Bronchial epithelial cell (primary cell): ENCODE measurements at regions not wholly inside any gene's neighbourhood (a gene's known extent, or its start where the extent isn't known, plus 50 kb on each side); places are given as distances from the start of the nearest gene placed in this dataset.

Experiments used
- DNase-seq: peaks from one replicate; pipeline ENCODE4 v3.0.0-alpha.2; 2010; ENCODE audit warnings: low read depth
- FAIRE-seq: peaks from 2 replicates; lab custom pipeline; 2011; peaks lifted over from hg19 to GRCh38; lab: Jason Lieb, UNC
- H3K27me3 ChIP-seq: 2 replicates; pipeline ENCODE4 v1.5.1; 2011; ENCODE audit warnings: low read length; ENCODE audit not compliant: control insufficient read depth, insufficient read depth
- H3K36me3 ChIP-seq: 2 replicates; pipeline ENCODE4 v1.5.1; 2011; ENCODE audit warnings: low read length; ENCODE audit not compliant: control insufficient read depth, insufficient read depth
- H3K4me3 ChIP-seq: 2 replicates; pipeline ENCODE4 v1.5.1; 2011; ENCODE audit warnings: mild to moderate bottlenecking, low read depth, low read length, control low read depth
- CTCF ChIP-seq: IDR thresholded peaks from 2 replicates; pipeline ENCODE4 v1.5.1; 2011; ENCODE audit warnings: mild to moderate bottlenecking, moderate library complexity, low read length, control low read depth, inconsistent platforms; ENCODE audit not compliant: insufficient read depth, severe bottlenecking

- no peak for TF ChIP-seq CTCF
These were observed 1216.1 kb downstream of the FSTL5 start for GRCh38 chr4:160947653-160948052.

GRCh38 chr4:160956875-160957274 is 1206.9 kb downstream of the FSTL5 start:
- Histone ChIP-seq H3K27me3 (no peaks in the 10 kb centered on the region), H3K4me3 (no peak overlapping the region), H3K36me3 (no peaks in the 10 kb centered on the region)
- FAIRE-seq (no peak), DNase-seq (no peak)
- no peak for TF ChIP-seq CTCF

More at GRCh38 chr4:160947653-160948052, 1216.1 kb downstream of the FSTL5 start:
- H3K27me3 ChIP-seq = no peaks in the 10 kb centered on the region
- no peaks in the 10 kb centered on the region for H3K36me3 ChIP-seq
- no peak overlapping the region for H3K4me3 ChIP-seq
- FAIRE-seq (no peak), DNase-seq (no peak)

GRCh38 chr4:160969925-160970324 is 1193.9 kb downstream of the FSTL5 start:
- H3K4me3 ChIP-seq = no peak overlapping the region
- no peak for TF ChIP-seq CTCF
- DNase-seq (no peak), FAIRE-seq (no peak)
- no peaks in the 10 kb centered on the region for H3K27me3 ChIP-seq
- no peaks in the 10 kb centered on the region for H3K36me3 ChIP-seq

- DNase-seq (no peak), FAIRE-seq (no peak)
- Histone ChIP-seq H3K27me3 (no peaks in the 10 kb centered on the region), H3K36me3 (no peaks in the 10 kb centered on the region), H3K4me3 (no peak overlapping the region)
- no peak for TF ChIP-seq CTCF
These were observed 1183.7 kb downstream of the FSTL5 start for GRCh38 chr4:160980091-160980490.

DNA sequence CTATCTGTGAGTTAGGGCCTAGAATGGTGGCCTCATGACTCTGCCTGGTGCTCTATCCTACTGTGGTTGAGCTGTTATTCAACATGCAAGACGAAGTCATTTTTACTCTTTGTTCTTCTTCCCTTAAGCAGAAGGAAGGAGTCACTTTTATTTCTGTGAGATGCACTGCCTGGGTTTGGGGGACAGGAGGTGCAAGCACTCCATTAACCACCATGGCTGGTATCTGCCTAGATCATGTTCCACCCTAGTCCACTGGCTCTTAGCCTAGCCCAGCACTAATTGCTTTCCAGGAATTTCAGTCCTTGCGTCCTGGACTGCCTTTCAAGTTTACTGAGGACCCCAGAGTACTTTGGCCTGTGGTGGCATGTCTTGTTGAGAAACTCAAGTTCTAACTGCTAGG is 1182.7 kb downstream of the FSTL5 start:
- Histone ChIP-seq H3K4me3 (no peak overlapping the region), H3K27me3 (no peaks in the 10 kb centered on the region), H3K36me3 (no peaks in the 10 kb centered on the region)
- no peak for TF ChIP-seq CTCF
- DNase-seq (no peak), FAIRE-seq (no peak)

GRCh38 chr4:160983035-160983434 is 1180.8 kb downstream of the FSTL5 start:
- Histone ChIP-seq H3K27me3 (no peaks in the 10 kb centered on the region), H3K4me3 (no peak overlapping the region), H3K36me3 (no peaks in the 10 kb centered on the region)
- FAIRE-seq (no peak), DNase-seq (no peak)
- TF ChIP-seq CTCF = no peak
